Right cardiac atrium (tissue), 5 donors: ENCODE measurements at regions not wholly inside any gene's neighbourhood (a gene's known extent, or its start where the extent isn't known, plus 50 kb on each side); places are given as distances from the start of the nearest gene placed in this dataset.

Source experiments
- ATAC-seq, 2 donors: fragments of 200-7000 bp; cut with Tn5 transposase; one replicate each; pipeline versions ENCODE4 v1.8.0 to v1.9.1; 2020; ENCODE audit warnings: moderate library complexity in 2 of 2, mild to moderate bottlenecking in 1 of 2
- DNase-seq, 3 donors: peaks; one replicate each; pipeline ENCODE4 v3.0.0-alpha.2; 2020
- H3K27ac ChIP-seq: one replicate; pipeline ENCODE4 v1.5.1; 2013; ENCODE audit warnings: mild to moderate bottlenecking, low read length, control low read depth, moderate library complexity
- H3K27me3 ChIP-seq: one replicate; pipeline ENCODE4 v1.6.1; 2013; ENCODE audit not compliant: control insufficient read depth, insufficient read depth
- H3K4me1 ChIP-seq: one replicate; pipeline ENCODE4 v1.6.1; 2013; ENCODE audit warnings: low read length; ENCODE audit not compliant: control insufficient read depth, insufficient read depth
- H3K4me3 ChIP-seq: one replicate; pipeline ENCODE4 v1.5.1; 2013; ENCODE audit warnings: low read length, control low read depth
- H3K9me3 ChIP-seq: one replicate; pipeline ENCODE4 v1.6.1; 2013; ENCODE audit warnings: low read length; ENCODE audit not compliant: control insufficient read depth
- WGBS: extraction: QIAGEN DNeasy Blood & Tissue Kit; methylation state at CpG from one replicate; pipeline ENCODE4 v1.1.7; 2013; 5-methylcytosine and 5-hydroxymethylcytosine counted together
- intact Hi-C, 4 donors: fragments of 100-400 bp; cut with DNase I; formaldehyde crosslinking; loops; one replicate each; pipeline versions ENCODE4 v1.11.0 to v1.14.0; 2022 to 2023
- donor health status: healthy with polysubstance abuse.
- donor health status: DM: no; HTN: yes; CAD: no.
- donor health status: DM: no; HTN: no; CAD: no.
- donor health status: DM: no; HTN: yes; CAD: no; lungs with severe emphysema.
- donor health status: DM: yes; HTN: yes; CAD: no.

GRCh38 chr13:72290962-72291681 lies 424.1 kb upstream of the DACH1 start:
- H3K27ac ChIP-seq: no peak overlapping the region
- DNase-seq (no peak), ATAC-seq (no peak)
- intact Hi-C loops: no loop called here
- H3K4me1 ChIP-seq: no peaks in the 10 kb centered on the region
- H3K4me3 ChIP-seq: no peak overlapping the region
- no peaks in the 10 kb centered on the region for H3K9me3 ChIP-seq
- no peaks in the 10 kb centered on the region for H3K27me3 ChIP-seq

DNA sequence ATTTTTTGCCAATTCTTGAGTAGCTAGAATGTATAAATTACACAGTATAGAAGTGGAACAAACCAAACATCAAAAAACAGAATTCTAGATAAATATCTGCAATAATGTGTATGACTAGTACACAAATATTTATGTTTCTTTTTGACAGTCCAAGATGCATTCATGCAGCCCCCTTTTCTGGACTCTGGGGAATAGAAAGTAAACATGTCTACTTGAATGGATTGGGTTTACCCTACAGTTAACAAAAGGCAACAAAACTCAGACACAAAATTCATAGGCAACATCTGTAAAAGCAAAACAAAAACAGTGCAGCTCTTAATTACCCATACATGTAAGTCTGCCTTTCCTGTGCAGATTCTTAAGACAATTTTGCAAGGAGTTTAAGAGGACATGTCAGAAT lies 419.4 kb upstream of the DACH1 start:
- Histone ChIP-seq H3K9me3 (no peaks in the 10 kb centered on the region), H3K4me1 (no peaks in the 10 kb centered on the region), H3K4me3 (no peak overlapping the region), H3K27me3 (no peaks in the 10 kb centered on the region), H3K27ac (no peak overlapping the region)
- DNase-seq: no peak
- no peak for ATAC-seq
- intact Hi-C loops: no loop called here

GRCh38 chr13:72284791-72285190 lies 417.8 kb upstream of the DACH1 start:
- intact Hi-C loops: no loop called here
- DNase-seq (no peak), ATAC-seq (no peak)
- H3K4me1 ChIP-seq: no peaks in the 10 kb centered on the region
- no peaks in the 10 kb centered on the region for H3K27me3 ChIP-seq
- no peaks in the 10 kb centered on the region for H3K9me3 ChIP-seq
- 84% methylated on average over 2 of the region's 2 CpGs for WGBS
- H3K27ac ChIP-seq: no peak overlapping the region
- no peak overlapping the region for H3K4me3 ChIP-seq

- H3K9me3 ChIP-seq: no peaks in the 10 kb centered on the region
- H3K27me3 ChIP-seq: no peaks in the 10 kb centered on the region
- H3K27ac ChIP-seq: no peak overlapping the region
- no peak for DNase-seq
- H3K4me1 ChIP-seq: no peaks in the 10 kb centered on the region
- WGBS: 91% methylated on average over 1 of the region's 1 CpG
- intact Hi-C loops: no loop called here
- ATAC-seq: no peak
- no peak overlapping the region for H3K4me3 ChIP-seq
Observed at GRCh38 chr13:72261732-72262131, 394.7 kb upstream of the DACH1 start.

DNA sequence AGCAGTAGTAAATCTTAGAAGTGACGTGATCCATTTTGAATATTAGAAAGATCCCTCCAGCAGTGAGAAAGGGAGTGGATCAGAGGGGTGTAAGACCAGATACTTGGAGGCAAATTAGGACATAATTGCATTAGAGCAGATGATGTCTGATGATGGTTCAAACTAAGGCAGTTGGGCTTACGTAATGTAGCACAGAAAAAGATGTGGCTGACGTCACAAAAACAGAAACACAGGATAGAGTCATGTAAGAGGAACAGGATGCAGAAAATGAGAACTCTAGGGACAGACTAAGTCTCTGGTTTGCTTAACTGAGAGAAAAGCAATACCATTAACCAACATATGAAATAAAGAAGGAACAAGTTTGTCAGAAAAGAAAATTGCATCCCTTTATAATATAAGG lies 392.5 kb upstream of the DACH1 start:
- DNase-seq: no peak
- Histone ChIP-seq H3K4me1 (no peaks in the 10 kb centered on the region), H3K27me3 (no peaks in the 10 kb centered on the region), H3K9me3 (no peaks in the 10 kb centered on the region), H3K27ac (no peak overlapping the region), H3K4me3 (no peak overlapping the region)
- intact Hi-C loops: no loop called here
- WGBS: 48% methylated on average over 3 of the region's 3 CpGs
- ATAC-seq: no peak

- no peak for DNase-seq
- Histone ChIP-seq H3K9me3 (no peaks in the 10 kb centered on the region), H3K27me3 (no peaks in the 10 kb centered on the region), H3K27ac (no peak overlapping the region), H3K4me3 (no peak overlapping the region), H3K4me1 (no peaks in the 10 kb centered on the region)
- intact Hi-C loops: no loop called here
- no peak for ATAC-seq
- 64% methylated on average over 7 of the region's 7 CpGs for WGBS
Observed at GRCh38 chr13:72258340-72258981, 391.5 kb upstream of the DACH1 start.

GRCh38 chr13:72255908-72256307 lies 388.9 kb upstream of the DACH1 start:
- no peaks in the 10 kb centered on the region for H3K9me3 ChIP-seq
- no peak overlapping the region for H3K27ac ChIP-seq
- intact Hi-C loops: no loop called here
- H3K4me3 ChIP-seq: no peak overlapping the region
- DNase-seq (no peak), ATAC-seq (peak in 1 of 2 donors; percentile 41)
- WGBS: 40% methylated on average over 7 of the region's 7 CpGs
- H3K27me3 ChIP-seq: no peaks in the 10 kb centered on the region
- no peaks in the 10 kb centered on the region for H3K4me1 ChIP-seq

GRCh38 chr13:72253754-72254153 lies 386.8 kb upstream of the DACH1 start:
- Histone ChIP-seq H3K4me1 (no peaks in the 10 kb centered on the region), H3K4me3 (no peak overlapping the region), H3K27ac (no peak overlapping the region), H3K9me3 (no peaks in the 10 kb centered on the region), H3K27me3 (no peaks in the 10 kb centered on the region)
- 88% methylated on average over 4 of the region's 4 CpGs for WGBS
- intact Hi-C loops: no loop called here
- DNase-seq (no peak), ATAC-seq (no peak)

GRCh38 chr13:72246396-72246795 lies 379.4 kb upstream of the DACH1 start:
- Histone ChIP-seq H3K27ac (no peak overlapping the region), H3K4me3 (no peak overlapping the region), H3K27me3 (no peaks in the 10 kb centered on the region), H3K4me1 (no peaks in the 10 kb centered on the region), H3K9me3 (no peaks in the 10 kb centered on the region)
- DNase-seq: no peak
- intact Hi-C loops: no loop called here
- ATAC-seq: no peak

- Histone ChIP-seq H3K27me3 (no peaks in the 10 kb centered on the region), H3K9me3 (no peaks in the 10 kb centered on the region), H3K4me1 (no peaks in the 10 kb centered on the region), H3K27ac (no peak overlapping the region), H3K4me3 (no peak overlapping the region)
- DNase-seq: no peak
- no peak for ATAC-seq
- 67% methylated on average over 3 of the region's 3 CpGs for WGBS
- intact Hi-C loops: no loop called here
Observed at GRCh38 chr13:72244788-72245187, 377.8 kb upstream of the DACH1 start.

- H3K9me3 ChIP-seq: no peaks in the 10 kb centered on the region
- H3K27ac ChIP-seq: no peak overlapping the region
- H3K27me3 ChIP-seq: no peaks in the 10 kb centered on the region
- 79% methylated on average over 3 of the region's 3 CpGs for WGBS
- H3K4me3 ChIP-seq: no peak overlapping the region
- H3K4me1 ChIP-seq: no peaks in the 10 kb centered on the region
- no peak for ATAC-seq
- intact Hi-C loops: no loop called here
- DNase-seq: no peak
Observed at GRCh38 chr13:72230131-72230530, 363.1 kb upstream of the DACH1 start.

- no peak for ATAC-seq
- H3K4me1 ChIP-seq: no peaks in the 10 kb centered on the region
- no peak overlapping the region for H3K4me3 ChIP-seq
- H3K9me3 ChIP-seq: no peaks in the 10 kb centered on the region
- DNase-seq: no peak
- H3K27ac ChIP-seq: no peak overlapping the region
- intact Hi-C loops: no loop called here
- no peaks in the 10 kb centered on the region for H3K27me3 ChIP-seq
Observed at GRCh38 chr13:72229067-72229466, 362.1 kb upstream of the DACH1 start.
